GM12872 (cell line): ENCODE measurements at regions not wholly inside any gene's neighbourhood (a gene's known extent, or its start where the extent isn't known, plus 50 kb on each side); places are given as distances from the start of the nearest gene placed in this dataset.

ENCODE experiments used
- TF ChIP-seq, protein P1 (sequence below): IDR thresholded peaks from 3 replicates; pipeline ENCODE4 v1.5.1; 2011; ENCODE audit warnings: low read depth, mild to moderate bottlenecking, low read length, moderate library complexity; ENCODE audit not compliant: insufficient read depth

GRCh38 chr9:26081847-26082246 is 403.6 kb upstream of the TUSC1 start:
- TF ChIP-seq, protein P1, sequence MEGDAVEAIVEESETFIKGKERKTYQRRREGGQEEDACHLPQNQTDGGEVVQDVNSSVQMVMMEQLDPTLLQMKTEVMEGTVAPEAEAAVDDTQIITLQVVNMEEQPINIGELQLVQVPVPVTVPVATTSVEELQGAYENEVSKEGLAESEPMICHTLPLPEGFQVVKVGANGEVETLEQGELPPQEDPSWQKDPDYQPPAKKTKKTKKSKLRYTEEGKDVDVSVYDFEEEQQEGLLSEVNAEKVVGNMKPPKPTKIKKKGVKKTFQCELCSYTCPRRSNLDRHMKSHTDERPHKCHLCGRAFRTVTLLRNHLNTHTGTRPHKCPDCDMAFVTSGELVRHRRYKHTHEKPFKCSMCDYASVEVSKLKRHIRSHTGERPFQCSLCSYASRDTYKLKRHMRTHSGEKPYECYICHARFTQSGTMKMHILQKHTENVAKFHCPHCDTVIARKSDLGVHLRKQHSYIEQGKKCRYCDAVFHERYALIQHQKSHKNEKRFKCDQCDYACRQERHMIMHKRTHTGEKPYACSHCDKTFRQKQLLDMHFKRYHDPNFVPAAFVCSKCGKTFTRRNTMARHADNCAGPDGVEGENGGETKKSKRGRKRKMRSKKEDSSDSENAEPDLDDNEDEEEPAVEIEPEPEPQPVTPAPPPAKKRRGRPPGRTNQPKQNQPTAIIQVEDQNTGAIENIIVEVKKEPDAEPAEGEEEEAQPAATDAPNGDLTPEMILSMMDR, result no peak

GRCh38 chr9:26078706-26079105 is 400.5 kb upstream of the TUSC1 start:
- TF ChIP-seq, protein P1, result no peak

- TF ChIP-seq, protein P1, result no peak
These were observed 399.6 kb upstream of the TUSC1 start for GRCh38 chr9:26077860-26078259.

- TF ChIP-seq, protein P1, result no peak
These were observed 389.4 kb upstream of the TUSC1 start for GRCh38 chr9:26067608-26068007.

- TF ChIP-seq, protein P1, result no peak
These were observed 388.0 kb upstream of the TUSC1 start for GRCh38 chr9:26066237-26066636.

DNA sequence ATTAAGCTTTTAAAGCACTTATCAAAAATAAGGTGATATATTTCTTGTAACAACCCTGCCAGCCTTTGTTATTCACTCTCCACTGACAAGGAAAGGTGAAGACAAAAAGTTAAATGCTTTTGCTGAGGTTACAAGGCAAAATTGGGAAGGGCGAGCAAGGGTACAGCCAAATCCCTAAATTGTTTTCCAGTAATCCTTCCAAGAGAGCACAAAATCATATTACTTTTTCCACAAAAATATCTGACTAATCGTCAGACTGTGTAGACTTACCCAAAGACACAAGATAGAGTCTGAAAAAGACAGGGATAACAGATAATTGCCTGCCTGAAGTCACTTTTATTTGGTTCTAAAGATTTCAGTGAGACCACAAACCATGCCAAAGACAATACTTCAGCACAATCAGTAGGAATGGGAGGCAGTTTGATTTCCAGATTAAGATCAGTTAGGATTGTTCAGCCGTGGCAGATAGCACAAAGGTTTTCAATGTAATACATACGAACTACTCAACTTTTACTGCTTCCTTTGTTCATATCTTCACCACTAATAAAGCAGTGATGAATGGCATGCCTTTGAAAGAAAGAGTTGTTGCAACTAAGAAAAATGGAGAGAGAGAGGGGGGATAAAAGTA is 383.8 kb upstream of the TUSC1 start:
- TF ChIP-seq, protein P1, result no peak

DNA sequence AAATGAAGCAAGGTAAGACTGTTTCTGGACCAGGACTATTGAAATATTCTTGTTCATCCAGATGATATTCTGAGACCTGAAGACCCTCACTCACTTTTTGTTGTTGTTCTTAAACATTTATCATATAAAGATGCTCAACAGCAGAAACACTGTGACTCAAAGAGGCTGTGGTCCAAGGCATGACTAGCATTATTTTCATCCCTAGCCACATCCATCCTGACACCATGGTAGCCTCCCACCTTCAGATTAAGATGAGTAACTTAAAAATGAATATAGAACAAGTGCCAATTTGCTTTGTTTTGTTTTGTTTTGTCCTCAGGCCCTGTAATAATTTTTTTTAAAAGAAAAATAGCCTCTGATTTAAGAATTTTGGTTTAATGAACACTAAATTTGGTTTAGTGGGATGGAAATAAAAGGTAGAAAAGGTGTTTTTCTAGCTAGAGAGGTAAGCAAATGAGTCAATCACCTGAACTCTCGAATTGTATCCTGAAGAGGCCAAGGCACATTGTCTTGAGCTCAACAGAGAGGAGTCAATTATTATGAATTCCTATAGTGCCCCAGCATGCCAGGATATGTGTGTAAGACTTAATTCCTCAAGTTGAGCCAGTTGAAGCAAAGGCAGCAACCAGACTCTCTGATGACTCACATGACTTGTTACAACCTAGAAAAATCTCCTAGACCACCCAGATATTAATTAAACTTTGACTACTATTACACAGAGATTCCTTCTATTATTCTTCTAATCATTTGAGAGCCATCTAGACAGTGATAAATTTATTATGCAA is 380.1 kb upstream of the TUSC1 start:
- TF ChIP-seq, protein P1, result no peak
